ENCODE measurements at regions not wholly inside any gene's neighbourhood (a gene's known extent, or its start where the extent isn't known, plus 50 kb on each side); places are given as distances from the start of the nearest gene placed in this dataset.

DNA sequence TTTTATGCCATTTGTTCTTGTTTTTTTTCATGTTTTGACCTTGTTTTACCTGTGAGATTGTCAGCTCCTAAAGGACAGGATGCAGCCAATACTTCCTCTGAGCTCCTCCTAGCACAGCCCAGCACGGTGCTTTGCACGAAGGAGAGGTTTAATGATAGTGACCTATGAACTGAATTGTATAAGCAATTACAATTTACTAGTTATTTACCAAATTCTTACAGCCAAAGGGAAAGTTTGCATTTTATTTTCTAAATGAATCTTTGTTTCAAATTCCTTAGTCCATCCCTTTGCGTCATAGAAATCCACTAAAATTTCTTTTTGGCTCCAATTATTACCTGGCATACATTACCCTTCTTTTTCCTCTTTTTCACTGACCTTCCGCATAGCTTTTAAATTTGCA, 326.1 kb downstream of the TDRD15 start:
- no peak for TF ChIP-seq ZNF140 (tag by site-specific recombination; IDR thresholded peaks at IDR 0.05)
- no peak for TF ChIP-seq ZNF350 (tag by site-specific recombination; IDR thresholded peaks at IDR 0.05)

All from HEK293 (cell line).